ENCODE measurements at regions not wholly inside any gene's neighbourhood (a gene's known extent, or its start where the extent isn't known, plus 50 kb on each side); places are given as distances from the start of the nearest gene placed in this dataset.

DNA sequence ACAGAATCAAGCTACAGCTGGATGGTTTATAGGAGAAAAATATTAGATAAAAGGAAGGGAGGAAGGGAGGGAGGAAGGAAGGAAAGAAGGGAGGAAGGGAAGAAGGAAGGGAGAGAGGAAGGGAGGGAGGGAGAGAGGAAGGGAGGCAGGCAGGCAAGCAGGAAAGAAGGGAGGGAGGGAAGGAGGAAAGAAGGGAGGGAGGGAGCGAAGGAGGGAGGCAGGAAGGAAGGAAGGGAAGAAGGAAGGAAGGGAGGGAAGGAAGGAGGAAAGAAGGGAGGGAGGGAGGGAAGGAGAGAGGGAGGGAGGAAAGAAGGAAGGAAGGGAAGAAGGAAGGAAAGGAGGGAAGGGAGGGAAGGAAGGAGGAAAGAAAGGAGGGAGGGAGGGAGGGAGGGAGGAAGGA lies 77.9 kb upstream of the C1QTNF7 start:
- no peak overlapping the region for H3K4me3 ChIP-seq (ENCODE audit: low read length)
- no peak for DNase-seq (ENCODE audit: low read depth, low spot score)

DNA sequence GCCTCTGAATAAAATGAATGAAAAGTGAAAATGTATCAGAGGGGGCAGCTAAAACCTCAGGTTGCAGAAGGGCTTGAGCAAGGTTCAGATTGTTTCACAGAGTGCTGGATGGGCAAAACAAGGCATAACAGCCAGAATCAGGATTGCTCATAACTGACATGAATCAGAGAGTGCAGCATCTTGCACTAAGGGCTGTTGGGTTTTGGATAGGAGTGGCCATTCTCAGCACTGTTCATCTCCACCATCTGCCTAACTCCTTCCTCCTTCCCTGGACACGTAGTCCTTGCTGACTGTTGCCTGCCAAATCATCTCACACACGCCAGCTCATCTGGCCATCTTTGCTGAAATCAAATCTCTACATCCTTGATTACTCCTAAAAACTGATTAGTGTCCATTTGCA lies 75.3 kb upstream of the C1QTNF7 start:
- H3K4me3 ChIP-seq (ENCODE audit: low read length): no peak overlapping the region

GRCh38 chr4:15353207-15353606 lies 74.6 kb upstream of the C1QTNF7 start:
- H3K4me3 ChIP-seq (ENCODE audit: low read length): no peak overlapping the region
- no peak for DNase-seq (ENCODE audit: low read depth, low spot score)

More for the DNA sequence above, 75.3 kb upstream of the C1QTNF7 start:
- no peak for DNase-seq (ENCODE audit: low read depth, low spot score)

DNA sequence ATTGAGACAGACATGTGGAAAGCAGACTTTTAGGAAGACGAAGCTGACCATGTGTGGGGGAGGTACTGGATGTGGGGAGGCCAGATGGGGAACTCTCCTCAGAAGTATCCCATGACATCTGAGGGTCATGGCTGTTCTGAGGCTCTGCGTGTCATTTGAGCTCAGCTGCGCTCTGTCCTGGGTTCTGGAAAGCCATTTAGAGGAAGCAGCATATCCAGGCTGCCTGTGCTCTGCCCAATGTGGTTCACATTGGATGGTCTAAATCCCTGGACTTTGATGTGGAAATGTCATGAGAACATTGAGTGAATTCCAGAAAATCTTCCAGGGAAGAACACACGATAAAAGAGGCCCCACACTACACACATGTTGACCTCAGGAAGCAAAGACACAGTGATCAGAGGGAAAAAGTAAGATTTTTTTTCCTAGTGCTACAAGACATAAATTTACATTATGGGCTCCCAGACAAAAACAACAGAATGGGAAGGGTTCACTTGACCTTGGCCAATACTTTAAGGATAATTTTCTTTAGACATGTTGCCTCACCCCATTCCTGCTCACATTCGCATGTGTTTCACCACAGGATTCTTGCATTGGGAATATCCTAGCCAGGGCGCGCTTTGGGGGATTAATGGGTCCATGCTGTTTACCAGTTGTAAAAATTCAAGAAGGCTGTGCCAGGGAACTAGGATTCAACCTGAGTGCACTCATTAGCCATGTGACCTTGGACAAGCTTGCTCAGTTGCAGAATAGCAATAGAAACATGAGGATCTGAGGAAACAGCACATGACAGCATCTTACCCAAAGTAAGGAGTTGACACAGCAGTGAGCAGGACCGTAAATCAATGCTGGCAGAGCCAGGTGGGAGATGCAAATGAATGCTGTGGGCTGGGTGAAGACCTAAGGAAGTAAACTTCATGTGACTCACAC lies 73.2 kb upstream of the C1QTNF7 start:
- DNase-seq (ENCODE audit: low read depth, low spot score): no peak
- no peak overlapping the region for H3K4me3 ChIP-seq (ENCODE audit: low read length)

GRCh38 chr4:15361529-15361928 lies 66.3 kb upstream of the C1QTNF7 start:
- no peak overlapping the region for H3K4me3 ChIP-seq (ENCODE audit: low read length)

DNA sequence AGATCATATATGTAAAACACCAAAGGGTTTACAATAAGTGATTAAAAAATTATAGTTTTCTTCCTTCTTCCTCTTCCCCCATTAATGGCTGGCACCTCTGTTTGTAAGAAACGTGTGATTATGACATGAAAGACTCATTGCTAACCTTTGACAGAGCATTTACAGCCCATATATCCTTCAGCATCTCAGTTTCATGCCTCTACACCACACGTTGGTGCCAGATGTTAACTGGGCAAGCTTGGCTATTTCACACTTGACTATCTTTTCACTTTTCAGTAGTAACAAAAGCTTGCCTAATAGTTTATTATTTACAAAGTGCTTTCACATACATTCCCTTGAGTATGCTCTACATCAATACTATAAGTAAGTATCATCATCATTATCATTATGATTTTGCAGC lies 65.3 kb upstream of the C1QTNF7 start:
- H3K4me3 ChIP-seq (ENCODE audit: low read length): no peak overlapping the region
- DNase-seq (ENCODE audit: low read depth, low spot score): no peak

More at GRCh38 chr4:15361529-15361928, 66.3 kb upstream of the C1QTNF7 start:
- no peak for DNase-seq (ENCODE audit: low read depth, low spot score)

DNA sequence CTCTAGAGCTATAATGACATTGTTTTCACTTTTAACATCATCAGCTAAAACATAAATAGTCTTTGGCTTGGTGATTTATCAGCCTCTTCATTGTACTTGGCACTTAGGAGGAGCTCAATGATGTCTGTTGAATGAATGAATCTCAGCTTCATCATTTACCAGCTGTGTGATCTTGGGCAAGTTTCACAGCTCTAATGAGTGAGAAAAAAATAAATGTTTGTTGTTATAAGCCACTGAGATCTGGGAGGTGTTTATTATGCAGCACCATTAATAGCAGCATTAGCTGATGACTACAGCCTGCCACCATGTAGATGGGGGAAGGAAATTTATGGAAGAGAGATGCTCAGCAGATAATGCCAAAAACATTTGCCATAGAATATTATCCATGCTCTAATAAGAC lies 63.6 kb upstream of the C1QTNF7 start:
- no peak for DNase-seq (ENCODE audit: low read depth, low spot score)
- H3K4me3 ChIP-seq (ENCODE audit: low read length): no peak overlapping the region

GRCh38 chr4:15365641-15366040 lies 62.2 kb upstream of the C1QTNF7 start:
- H3K4me3 ChIP-seq (ENCODE audit: low read length): no peak overlapping the region
- DNase-seq (ENCODE audit: low read depth, low spot score): no peak

DNA sequence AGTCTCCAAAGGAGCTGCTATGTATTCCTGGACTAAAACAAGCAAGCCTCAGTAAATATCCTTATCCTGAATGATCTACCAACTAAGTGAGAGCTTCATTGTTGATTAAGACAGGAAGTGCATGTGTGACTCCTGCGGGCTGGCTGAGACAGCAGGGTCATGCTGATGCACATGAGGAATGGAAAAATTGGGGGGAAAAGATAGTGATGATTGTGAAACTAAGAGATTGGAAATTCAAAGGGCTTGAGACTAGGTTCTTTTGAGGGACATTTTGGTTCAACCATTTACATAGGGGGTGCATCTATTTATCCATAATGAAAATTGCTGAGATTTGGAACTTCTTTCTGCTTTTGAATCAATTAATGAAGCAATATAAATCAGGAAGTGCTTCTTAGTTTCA lies 61.1 kb upstream of the C1QTNF7 start:
- DNase-seq (ENCODE audit: low read depth, low spot score): no peak
- no peak overlapping the region for H3K4me3 ChIP-seq (ENCODE audit: low read length)

DNA sequence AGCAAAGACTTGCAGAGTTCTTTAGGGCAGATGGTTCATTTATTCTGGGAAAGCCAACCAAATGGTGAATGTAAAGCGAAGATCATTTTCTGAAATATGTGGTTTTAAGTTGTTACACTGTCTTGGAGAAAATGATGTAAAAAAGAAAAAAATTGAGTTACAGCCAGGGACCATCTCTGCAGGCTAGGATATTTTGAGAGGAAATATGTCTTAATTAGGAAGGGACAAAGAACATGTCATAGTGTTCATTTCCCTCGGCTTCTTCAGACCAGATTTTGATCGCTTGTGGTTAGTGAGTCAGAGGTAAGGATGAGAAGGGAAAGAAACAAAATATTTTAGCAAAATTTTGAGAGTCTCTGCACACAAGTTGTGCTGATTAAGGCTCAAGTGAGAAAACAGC lies 59.0 kb upstream of the C1QTNF7 start:
- no peak for DNase-seq (ENCODE audit: low read depth, low spot score)
- no peak overlapping the region for H3K4me3 ChIP-seq (ENCODE audit: low read length)

DNA sequence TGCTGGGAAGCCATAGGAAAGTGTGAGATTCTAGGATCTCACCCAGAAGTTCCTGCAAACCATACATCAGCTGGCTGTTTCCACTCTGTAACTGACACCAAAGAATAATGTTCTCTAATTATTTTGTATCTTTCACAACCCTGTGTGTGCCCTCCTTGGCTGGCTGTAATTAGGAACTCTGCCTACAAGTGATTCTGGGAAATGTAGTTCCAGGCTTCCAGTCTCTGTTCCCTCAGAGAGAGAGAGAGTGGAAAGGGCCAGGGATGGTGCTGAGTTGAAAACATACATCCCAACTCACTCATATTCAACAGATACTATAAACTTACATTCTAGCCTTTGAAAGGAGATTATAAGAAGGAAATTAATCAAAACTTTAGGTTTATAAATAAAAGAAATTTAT lies 57.5 kb upstream of the C1QTNF7 start:
- no peak for DNase-seq (ENCODE audit: low read depth, low spot score)
- no peak overlapping the region for H3K4me3 ChIP-seq (ENCODE audit: low read length)

DNA sequence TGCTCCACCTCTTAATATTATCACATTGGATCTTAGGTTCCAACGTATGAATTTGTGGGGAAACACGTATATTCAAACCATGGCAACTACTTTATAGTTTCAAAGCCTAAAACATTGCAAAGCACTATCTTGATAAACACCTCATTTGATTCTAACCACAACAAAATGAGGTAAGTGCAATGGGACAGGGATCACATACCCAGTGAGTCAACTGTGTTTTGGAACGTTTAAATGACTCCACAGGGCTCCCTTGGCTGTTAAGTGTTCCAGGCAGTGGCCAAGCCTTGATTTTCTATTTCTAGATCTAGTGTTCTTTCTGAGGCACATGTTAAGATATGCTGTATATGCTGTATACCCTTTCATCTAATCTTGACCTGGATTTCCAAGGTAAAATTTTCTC lies 54.5 kb upstream of the C1QTNF7 start:
- DNase-seq (ENCODE audit: low read depth, low spot score): peak; percentile 42
- H3K4me3 ChIP-seq (ENCODE audit: low read length): no peak overlapping the region

GRCh38 chr4:15374656-15375055 lies 53.2 kb upstream of the C1QTNF7 start:
- no peak for DNase-seq (ENCODE audit: low read depth, low spot score)
- no peak overlapping the region for H3K4me3 ChIP-seq (ENCODE audit: low read length)

DNA sequence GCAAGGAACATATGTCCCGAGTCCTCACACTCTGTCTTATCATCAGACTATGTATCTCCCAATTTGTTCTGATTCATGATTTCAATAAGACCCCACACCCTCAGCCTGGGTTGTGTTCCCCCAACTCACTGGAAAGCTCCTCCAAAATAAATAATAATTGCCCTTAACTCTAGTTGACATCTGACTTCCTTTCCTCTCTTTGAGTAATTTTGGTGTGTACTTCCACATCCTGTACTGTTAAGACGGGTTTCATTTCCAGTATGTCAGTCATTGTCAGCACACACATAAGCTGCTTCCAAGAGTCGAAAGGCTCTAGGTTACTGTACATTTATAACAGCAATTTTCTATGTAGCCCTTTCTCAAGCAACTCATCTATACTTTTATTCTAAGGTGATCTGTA lies 52.2 kb upstream of the C1QTNF7 start:
- H3K4me3 ChIP-seq (ENCODE audit: low read length): no peak overlapping the region
- DNase-seq (ENCODE audit: low read depth, low spot score): peak; percentile 32

DNA sequence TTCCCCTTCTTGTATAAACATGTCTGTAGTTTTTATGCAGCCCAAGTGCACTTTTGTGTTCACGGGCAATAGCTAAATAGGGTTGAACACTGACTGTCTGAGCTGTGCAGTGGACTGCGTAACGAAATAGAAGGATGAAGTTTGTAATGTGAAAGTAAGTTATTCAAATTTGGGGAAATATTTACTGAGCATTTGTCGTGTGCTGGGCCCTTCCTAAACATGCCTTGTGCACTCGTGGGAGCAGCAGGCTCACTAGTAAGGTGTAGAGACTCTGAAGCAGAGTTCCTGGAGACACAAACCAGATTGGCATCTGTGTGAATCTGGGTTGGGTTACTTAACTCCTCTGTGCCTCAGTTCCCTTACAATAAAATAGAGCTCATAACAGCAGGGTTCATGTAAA lies 51.7 kb upstream of the C1QTNF7 start:
- no peak overlapping the region for H3K4me3 ChIP-seq (ENCODE audit: low read length)
- DNase-seq (ENCODE audit: low read depth, low spot score): no peak

GRCh38 chr4:15376594-15376993 lies 51.2 kb upstream of the C1QTNF7 start:
- H3K4me3 ChIP-seq (ENCODE audit: low read length): no peak overlapping the region
- DNase-seq (ENCODE audit: low read depth, low spot score): no peak

All from Jurkat, Clone E6-1 (cell line).